Karpas-422 (cell line): ENCODE measurements at regions not wholly inside any gene's neighbourhood (a gene's known extent, or its start where the extent isn't known, plus 50 kb on each side); places are given as distances from the start of the nearest gene placed in this dataset.

Experiments
- DNase-seq: peaks from one replicate; pipeline ENCODE4 v3.0.0-alpha.2; 2015
- H2AFZ ChIP-seq: fragments of 200-600 bp; sonication (generic); 2 replicates; pipeline ENCODE4 v1.6.1; 2014; ENCODE audit warnings: antibody characterized with exemption, low read length, mixed read lengths
- H3K27ac ChIP-seq: fragments of 200-600 bp; sonication (generic); 2 replicates; pipeline ENCODE4 v1.5.1; 2014; ENCODE audit warnings: mild to moderate bottlenecking, low read length, moderate library complexity
- H3K27me3 ChIP-seq: fragments of 200-600 bp; sonication (generic); 2 replicates; pipeline ENCODE4 v1.6.1; 2014; ENCODE audit warnings: low read length, mixed read lengths
- H3K36me3 ChIP-seq: fragments of 200-600 bp; sonication (generic); 2 replicates; pipeline ENCODE4 v1.6.1; 2014; ENCODE audit warnings: low read length, mixed read lengths; ENCODE audit not compliant: insufficient read depth
- H3K4me1 ChIP-seq: fragments of 200-600 bp; sonication (generic); 2 replicates; pipeline ENCODE4 v1.6.1; 2014; ENCODE audit warnings: mild to moderate bottlenecking, low read length, mixed read lengths
- H3K4me2 ChIP-seq: fragments of 200-600 bp; sonication (generic); 2 replicates; pipeline ENCODE4 v1.6.1; 2014; ENCODE audit warnings: low read length, low read depth, mild to moderate bottlenecking; ENCODE audit not compliant: poor library complexity, severe bottlenecking
- H3K4me3 ChIP-seq: fragments of 200-600 bp; sonication (generic); 2 replicates; pipeline ENCODE4 v1.5.1; 2014; ENCODE audit warnings: mild to moderate bottlenecking, antibody characterized with exemption, low read length, mixed read lengths
- H3K79me2 ChIP-seq: fragments of 200-600 bp; sonication (generic); 2 replicates; pipeline ENCODE4 v1.6.1; 2014; ENCODE audit warnings: mild to moderate bottlenecking, low read length, mixed read lengths
- H3K9ac ChIP-seq: fragments of 200-600 bp; sonication (generic); 2 replicates; pipeline ENCODE4 v1.6.0; 2014; ENCODE audit warnings: low read length
- H3K9me2 ChIP-seq: fragments of 200-600 bp; sonication (generic), shearing (Covaris generic); replicated peaks from 2 replicates; pipeline ENCODE4 v1.6.0; 2014; ENCODE audit warnings: mild to moderate bottlenecking, low read length, moderate library complexity; ENCODE audit not compliant: insufficient read depth
- H3K9me3 ChIP-seq: fragments of 300-700, 200-600 bp; sonication (generic); 2 replicates; pipeline ENCODE4 v1.6.1; 2014; ENCODE audit warnings: low read length, mixed read lengths
- H4K20me1 ChIP-seq: fragments of 200-600 bp; sonication (generic); 2 replicates; pipeline ENCODE4 v1.6.1; 2014; ENCODE audit warnings: mild to moderate bottlenecking, antibody characterized with exemption, low read length, low read depth; ENCODE audit not compliant: insufficient read depth

DNA sequence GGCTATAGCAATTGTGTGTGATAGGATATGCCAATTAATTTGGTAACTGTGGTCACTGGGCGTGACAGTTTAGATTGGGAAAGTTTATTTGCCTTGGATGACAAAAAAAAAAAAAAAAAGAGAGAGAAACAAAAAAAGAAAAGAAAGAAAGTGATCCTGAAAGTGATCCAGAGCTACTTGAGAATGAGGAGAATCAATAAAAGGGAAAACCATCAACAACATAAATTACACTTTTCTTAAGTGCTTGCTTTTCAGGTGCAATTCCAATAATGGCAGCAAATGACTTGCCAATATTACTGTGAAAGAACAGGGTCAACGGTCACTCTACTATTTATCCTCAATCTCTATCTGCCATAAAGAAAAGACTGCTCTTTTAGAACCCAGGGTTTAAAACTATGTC, 191.8 kb upstream of the SEMA3C start:
- no peaks in the 10 kb centered on the region for H3K27me3 ChIP-seq
- H3K4me3 ChIP-seq = no peak overlapping the region
- no peak overlapping the region for H3K9ac ChIP-seq
- H3K9me3 ChIP-seq = peaks cover 18% of the 10 kb centered on the region
- H3K27ac ChIP-seq = no peak overlapping the region
- H2AFZ ChIP-seq = no peak overlapping the region
- no peak for DNase-seq
- no peaks in the 10 kb centered on the region for H3K4me1 ChIP-seq
- H3K9me2 ChIP-seq = no peaks in the 10 kb centered on the region
- no peak overlapping the region for H3K4me2 ChIP-seq
- H4K20me1 ChIP-seq = no peaks in the 10 kb centered on the region
- no peaks in the 10 kb centered on the region for H3K36me3 ChIP-seq
- no peaks in the 10 kb centered on the region for H3K79me2 ChIP-seq

DNA sequence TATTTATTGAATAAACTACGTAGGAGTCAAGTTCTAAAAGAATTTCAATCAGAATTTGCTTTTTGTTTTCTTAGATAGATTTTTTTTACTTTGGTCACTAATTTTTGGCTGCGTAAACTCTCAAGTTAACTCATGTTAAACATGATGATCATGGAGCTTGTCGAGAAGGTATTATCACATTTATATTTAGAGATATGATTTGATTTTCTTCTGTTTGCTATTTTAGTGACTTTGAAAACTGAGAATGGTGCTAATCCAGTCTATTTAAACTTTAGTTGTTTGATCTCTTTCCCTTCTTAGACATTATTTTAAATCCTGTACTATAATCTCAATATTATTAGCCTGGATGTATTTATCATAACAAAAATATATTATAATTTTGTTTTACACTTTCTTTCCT, 179.4 kb upstream of the SEMA3C start:
- no peak overlapping the region for H3K27ac ChIP-seq
- no peaks in the 10 kb centered on the region for H3K36me3 ChIP-seq
- H4K20me1 ChIP-seq = no peaks in the 10 kb centered on the region
- H3K9ac ChIP-seq = no peak overlapping the region
- no peaks in the 10 kb centered on the region for H3K27me3 ChIP-seq
- no peaks in the 10 kb centered on the region for H3K79me2 ChIP-seq
- H3K9me2 ChIP-seq = no peaks in the 10 kb centered on the region
- no peak overlapping the region for H3K4me2 ChIP-seq
- no peak overlapping the region for H2AFZ ChIP-seq
- no peak for DNase-seq
- H3K9me3 ChIP-seq = peaks cover 18% of the 10 kb centered on the region
- H3K4me1 ChIP-seq = no peaks in the 10 kb centered on the region
- no peak overlapping the region for H3K4me3 ChIP-seq

DNA sequence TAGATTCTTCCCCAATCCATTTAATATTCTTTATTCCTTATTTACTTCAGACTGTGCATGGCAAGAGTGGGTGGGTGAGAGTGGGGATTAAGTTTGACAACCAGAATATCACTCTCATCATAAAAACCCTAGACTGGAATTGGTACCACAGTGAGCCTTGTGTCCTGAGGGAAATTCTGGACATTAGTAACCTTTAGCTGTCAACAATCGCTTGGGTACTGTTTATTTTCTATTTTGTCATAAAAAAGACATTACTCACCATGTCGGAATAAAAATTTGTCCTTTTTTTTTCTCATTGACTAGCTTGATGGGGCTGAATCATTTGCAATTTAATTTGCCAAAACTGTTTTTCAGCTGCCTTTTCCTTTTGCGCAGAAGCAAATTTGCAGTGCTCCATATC, 176.1 kb upstream of the SEMA3C start:
- Histone ChIP-seq H3K27me3 (no peaks in the 10 kb centered on the region), H3K79me2 (no peaks in the 10 kb centered on the region), H3K27ac (no peak overlapping the region), H3K9ac (no peak overlapping the region), H3K9me2 (no peaks in the 10 kb centered on the region), H3K9me3 (peaks cover 14% of the 10 kb centered on the region; the same call in 1 of the 2 replicates), H2AFZ (no peak overlapping the region), H3K4me1 (no peaks in the 10 kb centered on the region), H3K4me3 (no peak overlapping the region), H3K36me3 (no peaks in the 10 kb centered on the region), H3K4me2 (no peak overlapping the region), H4K20me1 (no peaks in the 10 kb centered on the region)
- no peak for DNase-seq

DNA sequence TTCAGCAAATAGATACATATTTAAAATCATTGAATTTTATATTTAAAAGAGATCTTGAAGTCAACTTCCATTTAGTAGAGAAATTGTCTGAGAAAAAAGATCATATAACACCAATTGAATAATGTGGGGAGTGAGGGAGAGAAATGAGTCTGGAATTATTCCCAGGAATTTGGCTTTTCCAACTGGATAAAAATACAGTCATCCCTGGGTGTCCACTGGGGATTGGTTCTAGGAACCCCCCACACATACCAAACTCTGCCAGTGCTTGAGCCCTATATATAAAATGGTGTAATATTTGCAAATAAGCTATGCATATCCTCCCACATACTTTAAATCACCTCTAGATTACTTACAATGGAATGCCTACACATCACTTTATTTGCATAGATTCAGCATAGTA, 162.8 kb upstream of the SEMA3C start:
- peaks cover 22% of the 10 kb centered on the region for H3K9me3 ChIP-seq
- no peak overlapping the region for H2AFZ ChIP-seq
- no peak overlapping the region for H3K4me2 ChIP-seq
- H3K4me3 ChIP-seq = no peak overlapping the region
- no peaks in the 10 kb centered on the region for H3K79me2 ChIP-seq
- H3K9me2 ChIP-seq = no peaks in the 10 kb centered on the region
- no peak overlapping the region for H3K9ac ChIP-seq
- H3K27ac ChIP-seq = no peak overlapping the region
- no peak for DNase-seq
- H4K20me1 ChIP-seq = no peaks in the 10 kb centered on the region
- H3K27me3 ChIP-seq = no peaks in the 10 kb centered on the region
- no peaks in the 10 kb centered on the region for H3K36me3 ChIP-seq
- no peaks in the 10 kb centered on the region for H3K4me1 ChIP-seq

DNA sequence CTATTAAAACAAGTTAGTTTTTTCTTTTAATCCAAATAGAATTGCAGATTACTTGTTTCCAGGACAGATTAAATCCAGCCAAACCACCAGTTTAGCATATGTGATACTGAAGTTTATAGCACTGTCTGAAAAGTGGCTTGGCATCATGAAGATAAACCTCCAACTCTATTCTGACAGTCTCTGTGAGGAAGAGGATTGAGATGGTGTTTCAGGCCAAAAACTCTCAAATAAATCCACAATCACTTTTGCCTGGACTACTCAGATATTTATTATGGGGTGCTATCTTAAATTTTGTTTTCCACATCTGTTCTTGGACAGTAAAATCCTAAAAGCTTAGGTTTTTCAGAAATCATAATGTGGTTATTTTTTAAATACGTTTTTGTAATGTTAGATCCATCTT, 161.7 kb upstream of the SEMA3C start:
- H3K4me1 ChIP-seq = no peaks in the 10 kb centered on the region
- no peak for DNase-seq

DNA sequence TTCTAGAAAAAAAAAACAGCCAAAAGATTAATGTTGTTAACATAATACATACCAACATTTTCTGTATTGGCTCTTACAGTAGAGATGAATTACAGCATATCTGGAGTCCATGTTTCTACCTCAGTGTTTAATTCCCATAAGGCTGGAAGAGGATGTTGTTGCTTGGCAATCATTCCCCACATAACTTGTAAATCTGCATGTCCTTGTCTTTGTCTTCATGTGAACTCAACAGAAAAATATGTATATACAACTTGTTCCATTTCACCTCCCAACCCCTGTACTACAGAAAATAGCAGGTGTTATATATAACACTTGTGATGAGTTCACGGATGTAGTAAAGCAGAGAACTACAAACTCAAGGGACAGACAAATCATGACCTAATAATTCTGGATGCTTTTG, 160.9 kb upstream of the SEMA3C start:
- no peaks in the 10 kb centered on the region for H3K4me1 ChIP-seq
- no peak overlapping the region for H3K27ac ChIP-seq
- H3K36me3 ChIP-seq = no peaks in the 10 kb centered on the region
- H3K9me3 ChIP-seq = peaks cover 25% of the 10 kb centered on the region
- no peaks in the 10 kb centered on the region for H4K20me1 ChIP-seq
- H3K27me3 ChIP-seq = no peaks in the 10 kb centered on the region
- no peaks in the 10 kb centered on the region for H3K79me2 ChIP-seq
- H3K4me3 ChIP-seq = no peak overlapping the region
- H3K4me2 ChIP-seq = no peak overlapping the region
- no peak for DNase-seq
- H3K9ac ChIP-seq = no peak overlapping the region
- H3K9me2 ChIP-seq = no peaks in the 10 kb centered on the region
- H2AFZ ChIP-seq = no peak overlapping the region

More for the DNA sequence above, 161.7 kb upstream of the SEMA3C start:
- H3K27ac ChIP-seq = no peak overlapping the region
- H3K9me2 ChIP-seq = no peaks in the 10 kb centered on the region
- H3K9ac ChIP-seq = no peak overlapping the region
- no peaks in the 10 kb centered on the region for H3K27me3 ChIP-seq
- H3K9me3 ChIP-seq = peaks cover 23% of the 10 kb centered on the region
- H3K4me3 ChIP-seq = no peak overlapping the region
- H4K20me1 ChIP-seq = no peaks in the 10 kb centered on the region
- H3K79me2 ChIP-seq = no peaks in the 10 kb centered on the region
- H3K36me3 ChIP-seq = no peaks in the 10 kb centered on the region
- H2AFZ ChIP-seq = no peak overlapping the region
- H3K4me2 ChIP-seq = no peak overlapping the region

DNA sequence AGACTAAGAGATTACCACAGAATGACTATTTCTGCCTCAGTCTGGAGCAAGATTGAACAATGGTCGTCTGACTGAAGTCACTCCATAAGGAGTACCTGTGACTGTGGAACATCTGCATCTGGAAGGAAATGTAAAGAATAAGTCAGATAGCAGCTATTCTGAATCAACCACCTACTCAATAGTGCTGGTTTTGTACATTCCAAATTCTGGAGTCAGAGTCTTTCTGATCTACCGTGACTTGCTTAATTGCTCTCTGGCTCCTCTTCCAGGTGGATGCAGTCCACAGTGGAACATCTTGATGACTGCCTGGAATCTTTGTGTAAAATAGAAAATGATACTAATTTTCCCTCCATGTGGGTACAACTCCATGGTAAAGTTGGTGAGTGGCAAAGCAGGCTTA, 156.3 kb upstream of the SEMA3C start:
- H3K79me2 ChIP-seq = no peaks in the 10 kb centered on the region
- H3K9me2 ChIP-seq = no peaks in the 10 kb centered on the region

DNA sequence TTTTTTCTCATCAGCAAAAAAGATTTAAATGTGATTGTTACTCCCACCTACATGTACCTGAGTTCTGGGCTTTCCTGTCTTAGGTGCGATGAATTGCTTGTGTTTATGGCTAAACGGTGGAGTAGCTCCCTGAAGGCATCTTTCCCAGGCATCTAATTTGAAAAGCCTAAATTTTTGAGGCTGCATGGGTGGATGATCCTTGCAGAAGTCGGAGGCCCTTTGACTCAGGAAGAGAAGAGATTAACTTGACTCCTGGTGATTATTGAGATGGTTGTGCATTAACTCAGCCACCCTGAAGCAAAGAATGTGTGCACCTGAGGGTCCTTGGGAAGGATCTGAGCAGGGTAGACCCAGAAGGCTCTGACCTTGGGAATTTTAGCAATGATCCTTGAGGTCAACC, 155.6 kb upstream of the SEMA3C start:
- no peak overlapping the region for H2AFZ ChIP-seq
- H3K27ac ChIP-seq = no peak overlapping the region
- H3K4me3 ChIP-seq = no peak overlapping the region
- H3K79me2 ChIP-seq = no peaks in the 10 kb centered on the region
- DNase-seq = no peak
- H3K36me3 ChIP-seq = no peaks in the 10 kb centered on the region
- no peak overlapping the region for H3K4me2 ChIP-seq
- H3K9me2 ChIP-seq = no peaks in the 10 kb centered on the region
- peaks cover 20% of the 10 kb centered on the region for H3K9me3 ChIP-seq
- no peak overlapping the region for H3K9ac ChIP-seq
- H3K27me3 ChIP-seq = no peaks in the 10 kb centered on the region
- no peaks in the 10 kb centered on the region for H4K20me1 ChIP-seq
- H3K4me1 ChIP-seq = no peaks in the 10 kb centered on the region

More for the DNA sequence above, 156.3 kb upstream of the SEMA3C start:
- Histone ChIP-seq H3K9ac (no peak overlapping the region), H3K4me2 (no peak overlapping the region), H3K9me3 (peaks cover 23% of the 10 kb centered on the region), H4K20me1 (no peaks in the 10 kb centered on the region), H3K27me3 (no peaks in the 10 kb centered on the region), H3K36me3 (no peaks in the 10 kb centered on the region), H2AFZ (no peak overlapping the region), H3K4me3 (no peak overlapping the region), H3K4me1 (no peaks in the 10 kb centered on the region), H3K27ac (no peak overlapping the region)
- no peak for DNase-seq

DNA sequence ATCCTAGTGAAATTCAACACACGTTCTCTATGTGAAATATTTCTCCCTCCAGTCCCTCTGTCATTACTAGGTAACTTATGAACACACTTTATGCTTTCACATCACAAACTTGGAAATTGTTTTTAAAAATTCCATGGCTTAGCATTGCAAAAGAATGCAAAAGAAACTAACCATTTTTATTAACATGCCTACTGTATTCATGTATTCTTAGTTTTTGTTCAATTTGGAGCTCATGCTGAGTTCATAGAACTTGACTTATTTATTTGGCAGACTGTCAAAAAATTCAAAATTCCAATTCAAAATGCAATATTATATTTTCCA, 155.0 kb upstream of the SEMA3C start:
- no peaks in the 10 kb centered on the region for H3K79me2 ChIP-seq
- no peak overlapping the region for H3K9ac ChIP-seq
- H3K9me2 ChIP-seq = no peaks in the 10 kb centered on the region
- H3K27me3 ChIP-seq = no peaks in the 10 kb centered on the region
- H2AFZ ChIP-seq = no peak overlapping the region
- H3K4me3 ChIP-seq = no peak overlapping the region
- no peaks in the 10 kb centered on the region for H3K36me3 ChIP-seq
- no peak for DNase-seq
- no peak overlapping the region for H3K27ac ChIP-seq
- no peaks in the 10 kb centered on the region for H4K20me1 ChIP-seq
- H3K9me3 ChIP-seq = peaks cover 20% of the 10 kb centered on the region
- no peaks in the 10 kb centered on the region for H3K4me1 ChIP-seq
- H3K4me2 ChIP-seq = no peak overlapping the region
